ENCODE measurements at regions not wholly inside any gene's neighbourhood (a gene's known extent, or its start where the extent isn't known, plus 50 kb on each side); places are given as distances from the start of the nearest gene placed in this dataset.

DNA sequence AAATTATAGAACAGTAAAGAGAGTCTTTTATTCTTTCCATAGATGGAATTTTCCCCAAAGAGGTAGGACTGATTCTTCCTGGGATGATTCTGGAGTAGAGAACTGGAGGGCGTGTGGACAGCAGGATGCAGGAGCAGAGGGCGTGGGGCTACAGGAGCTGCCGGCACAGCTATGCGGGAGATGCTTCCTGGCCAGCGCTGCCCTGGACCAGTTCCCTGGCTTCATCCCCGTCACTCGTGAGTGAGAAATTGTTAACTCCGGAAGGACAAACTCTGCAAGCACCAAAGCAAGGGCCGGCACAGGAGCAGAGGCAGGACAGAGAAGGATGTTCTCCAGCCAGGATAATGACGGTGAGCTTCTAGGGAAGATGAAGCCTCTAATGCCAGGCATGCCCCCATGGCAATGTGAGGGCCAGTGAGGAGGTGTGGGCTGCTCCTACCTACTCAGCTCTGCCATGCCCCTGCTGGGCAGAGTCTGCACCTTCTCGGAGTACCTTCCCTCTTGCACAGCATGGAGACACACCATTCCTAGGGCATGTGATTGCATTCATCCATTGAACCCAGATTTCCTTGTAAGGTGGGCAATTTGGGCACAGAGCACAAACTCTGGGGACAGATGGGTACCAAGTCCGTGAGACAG, 760.9 kb upstream of the IGFBP3 start:
- H3K4me3 ChIP-seq (ENCODE audit: low read depth in 1 of 5, low read length in 5 of 5), result no peak overlapping the region
- no peaks in the 10 kb centered on the region for H3K9me3 ChIP-seq (ENCODE audit: control insufficient read depth in 5 of 5, low read length in 5 of 5)
- H3K9ac ChIP-seq (ENCODE audit: low read length in 5 of 5), result no peak overlapping the region
- H3K4me1 ChIP-seq (ENCODE audit: control insufficient read depth in 5 of 5, insufficient read depth in 5 of 5, low read length in 5 of 5), result peaks cover 0 to 7% (median 6%) of the 10 kb centered on the region in 5 donors
- H3K27ac ChIP-seq (ENCODE audit: low read depth, low read length), result no peak overlapping the region
- no peaks in the 10 kb centered on the region for H3K36me3 ChIP-seq (ENCODE audit: control insufficient read depth in 5 of 5, insufficient read depth in 5 of 5, low read length in 5 of 5)
- H3K27me3 ChIP-seq (ENCODE audit: control insufficient read depth in 5 of 5, insufficient read depth in 4 of 5, low read length in 5 of 5), result peaks cover 0 to 4% (median 0%) of the 10 kb centered on the region in 5 donors

GRCh38 chr7:46680147-46680546, 759.1 kb upstream of the IGFBP3 start:
- no peak overlapping the region for H3K4me3 ChIP-seq (ENCODE audit: low read depth in 1 of 5, low read length in 5 of 5)
- peaks cover 0 to 7% (median 6%) of the 10 kb centered on the region in 5 donors for H3K4me1 ChIP-seq (ENCODE audit: control insufficient read depth in 5 of 5, insufficient read depth in 5 of 5, low read length in 5 of 5)
- peaks cover 0 to 4% (median 0%) of the 10 kb centered on the region in 5 donors for H3K27me3 ChIP-seq (ENCODE audit: control insufficient read depth in 5 of 5, insufficient read depth in 4 of 5, low read length in 5 of 5)
- H3K36me3 ChIP-seq (ENCODE audit: control insufficient read depth in 5 of 5, insufficient read depth in 5 of 5, low read length in 5 of 5), result no peaks in the 10 kb centered on the region
- no peak overlapping the region for H3K9ac ChIP-seq (ENCODE audit: low read length in 5 of 5)
- no peaks in the 10 kb centered on the region for H3K9me3 ChIP-seq (ENCODE audit: control insufficient read depth in 5 of 5, low read length in 5 of 5)
- no peak overlapping the region for H3K27ac ChIP-seq (ENCODE audit: low read depth, low read length)

DNA sequence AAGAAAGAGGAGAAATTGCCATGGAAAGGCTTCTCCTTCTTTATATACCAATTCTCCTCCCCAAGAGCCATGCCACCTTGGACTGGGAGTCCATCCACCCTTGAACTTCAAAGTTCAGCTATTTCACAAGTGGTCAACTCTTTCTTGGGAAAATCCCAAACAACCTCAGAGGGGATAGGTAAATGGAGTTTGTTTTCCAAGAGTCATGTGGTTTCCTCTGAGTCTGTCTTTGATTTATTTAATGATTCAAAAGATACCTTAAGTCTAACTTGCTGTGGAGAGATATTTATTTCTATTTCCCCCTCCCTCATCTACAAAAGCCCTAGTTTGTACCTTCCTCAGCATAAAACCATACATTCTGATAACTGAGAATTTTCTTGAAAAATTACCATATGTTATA, 758.6 kb upstream of the IGFBP3 start:
- peaks cover 0 to 4% (median 0%) of the 10 kb centered on the region in 5 donors for H3K27me3 ChIP-seq (ENCODE audit: control insufficient read depth in 5 of 5, insufficient read depth in 4 of 5, low read length in 5 of 5)
- H3K9me3 ChIP-seq (ENCODE audit: control insufficient read depth in 5 of 5, low read length in 5 of 5), result no peaks in the 10 kb centered on the region
- no peak overlapping the region for H3K9ac ChIP-seq (ENCODE audit: low read length in 5 of 5)
- no peak overlapping the region for H3K4me3 ChIP-seq (ENCODE audit: low read depth in 1 of 5, low read length in 5 of 5)
- no peak overlapping the region for H3K27ac ChIP-seq (ENCODE audit: low read depth, low read length)
- H3K36me3 ChIP-seq (ENCODE audit: control insufficient read depth in 5 of 5, insufficient read depth in 5 of 5, low read length in 5 of 5), result no peaks in the 10 kb centered on the region
- peaks cover 0 to 7% (median 6%) of the 10 kb centered on the region in 5 donors for H3K4me1 ChIP-seq (ENCODE audit: control insufficient read depth in 5 of 5, insufficient read depth in 5 of 5, low read length in 5 of 5)

- no peak overlapping the region for H3K9ac ChIP-seq (ENCODE audit: low read length in 5 of 5)
- H3K4me1 ChIP-seq (ENCODE audit: control insufficient read depth in 5 of 5, insufficient read depth in 5 of 5, low read length in 5 of 5), result peaks cover 0 to 7% (median 6%) of the 10 kb centered on the region in 5 donors
- no peaks in the 10 kb centered on the region for H3K36me3 ChIP-seq (ENCODE audit: control insufficient read depth in 5 of 5, insufficient read depth in 5 of 5, low read length in 5 of 5)
- no peak overlapping the region for H3K27ac ChIP-seq (ENCODE audit: low read depth, low read length)
- no peak overlapping the region for H3K4me3 ChIP-seq (ENCODE audit: low read depth in 1 of 5, low read length in 5 of 5)
- H3K27me3 ChIP-seq (ENCODE audit: control insufficient read depth in 5 of 5, insufficient read depth in 4 of 5, low read length in 5 of 5), result peaks cover 0 to 4% (median 0%) of the 10 kb centered on the region in 5 donors
- H3K9me3 ChIP-seq (ENCODE audit: control insufficient read depth in 5 of 5, low read length in 5 of 5), result no peaks in the 10 kb centered on the region
These were observed 757.3 kb upstream of the IGFBP3 start for GRCh38 chr7:46678421-46678820.

- Histone ChIP-seq H3K4me3 (ENCODE audit: low read depth in 1 of 5, low read length in 5 of 5) (no peak overlapping the region), H3K27ac (ENCODE audit: low read depth, low read length) (no peak overlapping the region), H3K4me1 (ENCODE audit: control insufficient read depth in 5 of 5, insufficient read depth in 5 of 5, low read length in 5 of 5) (no peaks in the 10 kb centered on the region), H3K27me3 (ENCODE audit: control insufficient read depth in 5 of 5, insufficient read depth in 4 of 5, low read length in 5 of 5) (peaks cover 0 to under 1% (median 0%) of the 10 kb centered on the region in 5 donors), H3K36me3 (ENCODE audit: control insufficient read depth in 5 of 5, insufficient read depth in 5 of 5, low read length in 5 of 5) (no peaks in the 10 kb centered on the region), H3K9me3 (ENCODE audit: control insufficient read depth in 5 of 5, low read length in 5 of 5) (no peaks in the 10 kb centered on the region), H3K9ac (ENCODE audit: low read length in 5 of 5) (no peak overlapping the region)
These were observed 754.4 kb upstream of the IGFBP3 start for GRCh38 chr7:46675456-46675855.

DNA sequence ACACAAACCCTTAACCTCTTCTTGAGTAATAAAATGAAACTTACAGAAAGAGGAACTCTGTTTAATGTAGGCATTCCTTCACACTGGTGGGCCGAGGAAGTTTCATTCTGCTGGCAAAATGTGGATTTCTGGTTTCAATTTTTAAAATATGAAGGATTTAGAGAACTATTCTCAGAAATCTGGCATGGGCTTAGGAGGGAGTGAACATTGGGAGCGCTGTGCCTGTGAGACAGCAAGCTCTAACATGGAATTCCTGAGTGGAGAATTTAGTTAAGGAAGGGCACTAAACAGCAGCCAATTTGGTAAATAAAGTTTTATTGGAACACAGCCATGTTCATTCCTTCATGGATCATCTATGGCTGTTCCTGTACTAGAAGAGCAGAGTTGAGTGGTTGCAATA, 751.8 kb upstream of the IGFBP3 start:
- no peak overlapping the region for H3K4me3 ChIP-seq (ENCODE audit: low read depth in 1 of 5, low read length in 5 of 5)

DNA sequence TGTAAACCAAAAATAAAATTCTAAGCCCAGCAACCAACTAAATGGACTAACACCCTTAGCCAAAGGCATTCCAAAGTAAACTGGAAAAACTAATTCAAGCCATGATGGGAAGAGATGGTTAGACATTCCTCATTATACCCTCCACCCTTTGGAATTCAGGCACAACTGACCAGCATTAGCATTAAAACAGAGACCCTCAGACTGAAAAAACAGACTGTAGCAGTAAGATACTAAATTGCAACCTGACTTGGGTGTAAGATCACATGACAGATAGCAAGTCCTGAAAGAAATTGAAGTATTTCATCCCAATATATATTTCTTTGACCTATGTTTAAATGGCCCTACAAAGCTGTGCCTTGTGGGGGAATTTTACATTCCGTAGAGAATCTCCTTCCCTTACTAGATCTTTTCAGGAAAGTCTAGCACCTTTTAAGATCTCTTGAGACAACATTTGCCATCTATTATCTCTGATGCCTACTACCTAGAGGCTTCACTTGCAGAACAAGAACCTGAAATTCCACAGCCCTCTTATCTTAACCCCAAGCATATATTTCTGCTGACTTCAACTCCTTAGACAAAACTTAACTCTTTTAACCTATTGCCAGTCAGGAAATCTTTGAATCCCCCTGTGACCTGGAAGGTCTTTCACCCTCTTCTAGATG, 750.2 kb upstream of the IGFBP3 start:
- no peak overlapping the region for H3K9ac ChIP-seq (ENCODE audit: low read length in 5 of 5)
- no peak overlapping the region for H3K4me3 ChIP-seq (ENCODE audit: low read depth in 1 of 5, low read length in 5 of 5)
- no peaks in the 10 kb centered on the region for H3K4me1 ChIP-seq (ENCODE audit: control insufficient read depth in 5 of 5, insufficient read depth in 5 of 5, low read length in 5 of 5)
- H3K36me3 ChIP-seq (ENCODE audit: control insufficient read depth in 5 of 5, insufficient read depth in 5 of 5, low read length in 5 of 5), result no peaks in the 10 kb centered on the region
- H3K9me3 ChIP-seq (ENCODE audit: control insufficient read depth in 5 of 5, low read length in 5 of 5), result peaks cover 0 to 2% (median 0%) of the 10 kb centered on the region in 5 donors
- no peaks in the 10 kb centered on the region for H3K27me3 ChIP-seq (ENCODE audit: control insufficient read depth in 5 of 5, insufficient read depth in 4 of 5, low read length in 5 of 5)
- no peak overlapping the region for H3K27ac ChIP-seq (ENCODE audit: low read depth, low read length)

More for the DNA sequence above, 751.8 kb upstream of the IGFBP3 start:
- H3K27ac ChIP-seq (ENCODE audit: low read depth, low read length), result no peak overlapping the region
- no peak overlapping the region for H3K9ac ChIP-seq (ENCODE audit: low read length in 5 of 5)
- no peaks in the 10 kb centered on the region for H3K4me1 ChIP-seq (ENCODE audit: control insufficient read depth in 5 of 5, insufficient read depth in 5 of 5, low read length in 5 of 5)
- H3K36me3 ChIP-seq (ENCODE audit: control insufficient read depth in 5 of 5, insufficient read depth in 5 of 5, low read length in 5 of 5), result no peaks in the 10 kb centered on the region
- peaks cover 0 to 2% (median 0%) of the 10 kb centered on the region in 5 donors for H3K9me3 ChIP-seq (ENCODE audit: control insufficient read depth in 5 of 5, low read length in 5 of 5)
- H3K27me3 ChIP-seq (ENCODE audit: control insufficient read depth in 5 of 5, insufficient read depth in 4 of 5, low read length in 5 of 5), result no peaks in the 10 kb centered on the region

- no peaks in the 10 kb centered on the region for H3K36me3 ChIP-seq (ENCODE audit: control insufficient read depth in 5 of 5, insufficient read depth in 5 of 5, low read length in 5 of 5)
- H3K9me3 ChIP-seq (ENCODE audit: control insufficient read depth in 5 of 5, low read length in 5 of 5), result peaks cover 0 to 2% (median 0%) of the 10 kb centered on the region in 5 donors
- H3K27me3 ChIP-seq (ENCODE audit: control insufficient read depth in 5 of 5, insufficient read depth in 4 of 5, low read length in 5 of 5), result no peaks in the 10 kb centered on the region
- no peak overlapping the region for H3K9ac ChIP-seq (ENCODE audit: low read length in 5 of 5)
- no peak overlapping the region for H3K4me3 ChIP-seq (ENCODE audit: low read depth in 1 of 5, low read length in 5 of 5)
- H3K27ac ChIP-seq (ENCODE audit: low read depth, low read length), result no peak overlapping the region
- no peaks in the 10 kb centered on the region for H3K4me1 ChIP-seq (ENCODE audit: control insufficient read depth in 5 of 5, insufficient read depth in 5 of 5, low read length in 5 of 5)
These were observed 748.0 kb upstream of the IGFBP3 start for GRCh38 chr7:46669028-46669427.

DNA sequence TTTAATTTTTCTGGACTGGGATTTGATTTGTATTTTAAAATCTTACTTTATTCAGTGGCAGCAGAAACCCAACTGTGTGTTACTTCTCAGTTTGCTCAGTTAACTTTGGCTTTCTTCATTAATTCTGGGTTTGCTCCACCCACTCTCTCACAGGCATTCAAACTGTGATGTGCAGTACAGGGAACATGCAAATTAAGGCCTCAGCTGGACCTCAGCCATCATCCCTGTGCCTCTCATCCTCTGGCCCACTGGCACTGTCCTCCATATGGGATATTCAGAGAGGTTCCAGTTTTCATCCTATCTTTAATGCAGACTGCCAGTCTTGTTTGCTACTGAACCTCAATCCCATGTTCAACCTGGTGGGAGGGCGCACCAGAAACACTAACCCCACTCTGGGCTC, 743.4 kb upstream of the IGFBP3 start:
- H3K9me3 ChIP-seq (ENCODE audit: control insufficient read depth in 5 of 5, low read length in 5 of 5), result peaks cover 0 to 2% (median 0%) of the 10 kb centered on the region in 5 donors
- H3K36me3 ChIP-seq (ENCODE audit: control insufficient read depth in 5 of 5, insufficient read depth in 5 of 5, low read length in 5 of 5), result no peaks in the 10 kb centered on the region
- H3K4me3 ChIP-seq (ENCODE audit: low read depth in 1 of 5, low read length in 5 of 5), result no peak overlapping the region
- H3K27me3 ChIP-seq (ENCODE audit: control insufficient read depth in 5 of 5, insufficient read depth in 4 of 5, low read length in 5 of 5), result no peaks in the 10 kb centered on the region
- H3K27ac ChIP-seq (ENCODE audit: low read depth, low read length), result no peak overlapping the region
- H3K9ac ChIP-seq (ENCODE audit: low read length in 5 of 5), result no peak overlapping the region
- H3K4me1 ChIP-seq (ENCODE audit: control insufficient read depth in 5 of 5, insufficient read depth in 5 of 5, low read length in 5 of 5), result no peaks in the 10 kb centered on the region

GRCh38 chr7:46663025-46663424, 742.0 kb upstream of the IGFBP3 start:
- Histone ChIP-seq H3K4me1 (ENCODE audit: control insufficient read depth in 5 of 5, insufficient read depth in 5 of 5, low read length in 5 of 5) (no peaks in the 10 kb centered on the region), H3K27me3 (ENCODE audit: control insufficient read depth in 5 of 5, insufficient read depth in 4 of 5, low read length in 5 of 5) (no peaks in the 10 kb centered on the region), H3K9ac (ENCODE audit: low read length in 5 of 5) (no peak overlapping the region), H3K9me3 (ENCODE audit: control insufficient read depth in 5 of 5, low read length in 5 of 5) (peaks cover 0 to under 1% (median 0%) of the 10 kb centered on the region in 5 donors), H3K4me3 (ENCODE audit: low read depth in 1 of 5, low read length in 5 of 5) (no peak overlapping the region), H3K27ac (ENCODE audit: low read depth, low read length) (no peak overlapping the region), H3K36me3 (ENCODE audit: control insufficient read depth in 5 of 5, insufficient read depth in 5 of 5, low read length in 5 of 5) (no peaks in the 10 kb centered on the region)
